KMS-11 (cell line): ENCODE measurements at regions not wholly inside any gene's neighbourhood (a gene's known extent, or its start where the extent isn't known, plus 50 kb on each side); places are given as distances from the start of the nearest gene placed in this dataset.
"Not testable (repeated sequence)": the region's sequence is repeated elsewhere in the genome, so short reads cannot be mapped to it uniquely, and the experiment has no call there.

Experiments used
- H2AFZ ChIP-seq: fragments of 200-600 bp; sonication (generic); 2 replicates; pipeline ENCODE4 v1.6.1; 2016; ENCODE audit warnings: antibody characterized with exemption, mixed run types, low read depth
- H3K27ac ChIP-seq: fragments of 200-600 bp; sonication (generic); 2 replicates; pipeline ENCODE4 v1.6.1; 2016; ENCODE audit warnings: mild to moderate bottlenecking, mixed run types
- H3K27me3 ChIP-seq: fragments of 200-600 bp; sonication (generic); 2 replicates; pipeline ENCODE4 v1.6.1; 2017; ENCODE audit warnings: mild to moderate bottlenecking, low read depth, mixed run types, moderate library complexity; ENCODE audit not compliant: insufficient read depth
- H3K36me3 ChIP-seq: fragments of 200-600 bp; sonication (generic); 2 replicates; pipeline ENCODE4 v1.6.1; 2017; ENCODE audit warnings: mild to moderate bottlenecking, mixed run types; ENCODE audit not compliant: insufficient read depth
- H3K4me1 ChIP-seq: fragments of 200-600 bp; sonication (generic); 2 replicates; pipeline ENCODE4 v1.6.1; 2016; ENCODE audit warnings: mild to moderate bottlenecking, low read depth, mixed run types; ENCODE audit not compliant: poor library complexity, severe bottlenecking
- H3K4me2 ChIP-seq: fragments of 200-600 bp; sonication (generic); 2 replicates; pipeline ENCODE4 v1.7.0; 2016; ENCODE audit warnings: mild to moderate bottlenecking, mixed run types
- H3K4me3 ChIP-seq: fragments of 200-600 bp; sonication (generic); IDR thresholded peaks from 2 replicates; pipeline ENCODE4 v1.6.1; 2017; ENCODE audit warnings: low read depth, low read length, mixed read lengths; ENCODE audit not compliant: insufficient read depth
- H3K79me2 ChIP-seq: fragments of 200-600 bp; sonication (generic); 2 replicates; pipeline ENCODE4 v1.6.1; 2016; ENCODE audit warnings: low read depth, mixed run types; ENCODE audit not compliant: insufficient read depth
- H3K9ac ChIP-seq: fragments of 200-600 bp; sonication (generic); 2 replicates; pipeline ENCODE4 v1.6.1; 2016; ENCODE audit warnings: mild to moderate bottlenecking, mixed run types
- H4K20me1 ChIP-seq: fragments of 200-600 bp; sonication (generic); 2 replicates; pipeline ENCODE4 v1.6.1; 2016; ENCODE audit warnings: mild to moderate bottlenecking, mixed run types; ENCODE audit not compliant: insufficient read depth
- TF ChIP-seq, protein P1 (sequence below): fragments of 200-600 bp; sonication (generic); conservative IDR thresholded peaks from 2 replicates; pipeline ENCODE4 v1.6.1; 2017; ENCODE audit warnings: low read depth, mild to moderate bottlenecking, antibody characterized with exemption, low read length, moderate library complexity, mixed read lengths

- no peak overlapping the region for H3K4me3 ChIP-seq
- no peak overlapping the region for H3K4me2 ChIP-seq
- no peak overlapping the region for H2AFZ ChIP-seq
- no peaks in the 10 kb centered on the region for H4K20me1 ChIP-seq
- TF ChIP-seq, protein P1, sequence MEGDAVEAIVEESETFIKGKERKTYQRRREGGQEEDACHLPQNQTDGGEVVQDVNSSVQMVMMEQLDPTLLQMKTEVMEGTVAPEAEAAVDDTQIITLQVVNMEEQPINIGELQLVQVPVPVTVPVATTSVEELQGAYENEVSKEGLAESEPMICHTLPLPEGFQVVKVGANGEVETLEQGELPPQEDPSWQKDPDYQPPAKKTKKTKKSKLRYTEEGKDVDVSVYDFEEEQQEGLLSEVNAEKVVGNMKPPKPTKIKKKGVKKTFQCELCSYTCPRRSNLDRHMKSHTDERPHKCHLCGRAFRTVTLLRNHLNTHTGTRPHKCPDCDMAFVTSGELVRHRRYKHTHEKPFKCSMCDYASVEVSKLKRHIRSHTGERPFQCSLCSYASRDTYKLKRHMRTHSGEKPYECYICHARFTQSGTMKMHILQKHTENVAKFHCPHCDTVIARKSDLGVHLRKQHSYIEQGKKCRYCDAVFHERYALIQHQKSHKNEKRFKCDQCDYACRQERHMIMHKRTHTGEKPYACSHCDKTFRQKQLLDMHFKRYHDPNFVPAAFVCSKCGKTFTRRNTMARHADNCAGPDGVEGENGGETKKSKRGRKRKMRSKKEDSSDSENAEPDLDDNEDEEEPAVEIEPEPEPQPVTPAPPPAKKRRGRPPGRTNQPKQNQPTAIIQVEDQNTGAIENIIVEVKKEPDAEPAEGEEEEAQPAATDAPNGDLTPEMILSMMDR, result no peak
- no peaks in the 10 kb centered on the region for H3K27me3 ChIP-seq
- no peaks in the 10 kb centered on the region for H3K79me2 ChIP-seq
- no peak overlapping the region for H3K27ac ChIP-seq
- no peaks in the 10 kb centered on the region for H3K36me3 ChIP-seq
- H3K9ac ChIP-seq, result no peak overlapping the region
- no peaks in the 10 kb centered on the region for H3K4me1 ChIP-seq
These were observed 700.9 kb upstream of the NR2F2 start for GRCh38 chr15:95629503-95630168.

DNA sequence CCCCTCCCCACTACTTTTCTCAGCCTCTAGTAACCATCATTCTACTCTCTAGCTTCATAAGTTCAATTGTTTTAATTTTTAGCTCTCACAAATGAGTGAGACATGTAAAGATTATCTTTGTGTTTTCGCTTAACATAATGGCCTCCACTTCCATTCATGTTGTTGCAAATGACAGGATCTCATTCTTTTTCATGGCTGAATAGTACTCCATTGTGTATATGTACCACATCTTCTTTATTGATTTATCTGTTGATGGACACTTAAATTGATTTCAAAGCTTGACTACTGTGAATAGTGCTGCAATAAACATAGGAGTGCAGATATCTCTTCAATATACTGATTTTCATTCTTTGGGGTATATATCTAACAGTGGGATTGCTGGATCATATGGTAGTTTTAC is 699.8 kb upstream of the NR2F2 start:
- Histone ChIP-seq H3K9ac (no peak overlapping the region), H3K79me2 (no peaks in the 10 kb centered on the region), H3K27ac (no peak overlapping the region), H3K36me3 (no peaks in the 10 kb centered on the region), H3K4me2 (no peak overlapping the region), H2AFZ (no peak overlapping the region), H3K4me3 (no peak overlapping the region), H3K27me3 (no peaks in the 10 kb centered on the region), H4K20me1 (no peaks in the 10 kb centered on the region), H3K4me1 (no peaks in the 10 kb centered on the region)
- TF ChIP-seq, protein P1, result no peak

- Histone ChIP-seq H3K79me2 (no peaks in the 10 kb centered on the region), H3K27ac (no peak overlapping the region), H2AFZ (no peak overlapping the region), H3K27me3 (0 out of 2 replicates have a peak, but pooled peaks cover 2% of the 10 kb centered on the region), H3K4me2 (no peak overlapping the region), H3K4me1 (no peaks in the 10 kb centered on the region), H4K20me1 (no peaks in the 10 kb centered on the region), H3K36me3 (no peaks in the 10 kb centered on the region), H3K9ac (no peak overlapping the region), H3K4me3 (no peak overlapping the region)
- TF ChIP-seq, protein P1, result no peak
These were observed 694.8 kb upstream of the NR2F2 start for GRCh38 chr15:95635666-95636065.

GRCh38 chr15:95636107-95636506 is 694.4 kb upstream of the NR2F2 start:
- no peaks in the 10 kb centered on the region for H3K4me1 ChIP-seq
- no peak overlapping the region for H3K9ac ChIP-seq
- no peak overlapping the region for H3K27ac ChIP-seq
- no peaks in the 10 kb centered on the region for H3K79me2 ChIP-seq
- H3K27me3 ChIP-seq, result 0 out of 2 replicates have a peak, but pooled peaks cover 2% of the 10 kb centered on the region
- H3K4me3 ChIP-seq, result no peak overlapping the region
- no peaks in the 10 kb centered on the region for H4K20me1 ChIP-seq
- H3K4me2 ChIP-seq, result no peak overlapping the region
- H3K36me3 ChIP-seq, result no peaks in the 10 kb centered on the region
- H2AFZ ChIP-seq, result no peak overlapping the region
- TF ChIP-seq, protein P1, result no peak

- not testable (repeated sequence) for H3K4me2 ChIP-seq, H3K4me1 ChIP-seq, H3K4me3 ChIP-seq, H3K79me2 ChIP-seq, H3K27me3 ChIP-seq, H2AFZ ChIP-seq, H4K20me1 ChIP-seq, H3K9ac ChIP-seq, H3K36me3 ChIP-seq, H3K27ac ChIP-seq
These were observed 693.3 kb upstream of the NR2F2 start for GRCh38 chr15:95637234-95637633.
